Mesendoderm (in vitro differentiated cells): ENCODE measurements at regions not wholly inside any gene's neighbourhood (a gene's known extent, or its start where the extent isn't known, plus 50 kb on each side); places are given as distances from the start of the nearest gene placed in this dataset.

Source experiments
- DNase-seq: peaks from one replicate; pipeline ENCODE4 v3.0.0; 2013
- H2AK5ac ChIP-seq: 2 replicates; pipeline ENCODE4 v1.6.1; 2013; ENCODE audit warnings: low read length, inconsistent platforms
- H2BK120ac ChIP-seq: 2 replicates; pipeline ENCODE4 v1.6.1; 2013; ENCODE audit warnings: low read depth, mild to moderate bottlenecking, low read length, moderate library complexity, mixed read lengths
- H2BK15ac ChIP-seq: replicated peaks from 2 replicates; pipeline ENCODE4 v1.6.1; 2013; ENCODE audit warnings: low read depth, mild to moderate bottlenecking, moderate library complexity
- H2BK5ac ChIP-seq: 2 replicates; pipeline ENCODE4 v1.6.1; 2013; ENCODE audit warnings: low read length, inconsistent platforms
- H3K18ac ChIP-seq: 2 replicates; pipeline ENCODE4 v1.6.1; 2013; ENCODE audit warnings: mild to moderate bottlenecking, low read length, mixed read lengths
- H3K23ac ChIP-seq: one replicate; pipeline ENCODE4 v1.6.1; 2013; ENCODE audit warnings: low read length
- H3K27ac ChIP-seq: 2 replicates; pipeline ENCODE4 v1.5.1; 2013; ENCODE audit warnings: low read depth, mild to moderate bottlenecking, inconsistent platforms, low read length, moderate library complexity
- H3K27me3 ChIP-seq: 2 replicates; pipeline ENCODE4 v1.6.1; 2013; ENCODE audit warnings: low read length, control low read depth, mild to moderate bottlenecking, inconsistent platforms; ENCODE audit not compliant: insufficient read depth, poor library complexity
- H3K36me3 ChIP-seq: 2 replicates; pipeline ENCODE4 v1.6.1; 2013; ENCODE audit warnings: low read length, inconsistent platforms; ENCODE audit not compliant: control insufficient read depth, insufficient read depth
- H3K4ac ChIP-seq: one replicate; pipeline ENCODE4 v1.6.1; 2013; ENCODE audit warnings: low read depth, mild to moderate bottlenecking, low read length, moderate library complexity
- H3K4me1 ChIP-seq: 2 replicates; pipeline ENCODE4 v1.6.1; 2013; ENCODE audit warnings: low read depth, low read length, inconsistent platforms; ENCODE audit not compliant: control insufficient read depth
- H3K4me2 ChIP-seq: 2 replicates; pipeline ENCODE4 v1.6.1; 2013; ENCODE audit warnings: low read length
- H3K4me3 ChIP-seq: 2 replicates; pipeline ENCODE4 v1.5.1; 2013; ENCODE audit warnings: mild to moderate bottlenecking, low read length
- H3K56ac ChIP-seq: one replicate; pipeline ENCODE4 v1.6.1; 2013; ENCODE audit warnings: low read length
- H3K79me1 ChIP-seq: 2 replicates; pipeline ENCODE4 v1.6.1; 2013; ENCODE audit warnings: low read length, inconsistent platforms
- H3K79me2 ChIP-seq: 2 replicates; pipeline ENCODE4 v1.6.1; 2013; ENCODE audit warnings: mild to moderate bottlenecking, low read length; ENCODE audit not compliant: control insufficient read depth, insufficient read depth
- H3K9ac ChIP-seq: 2 replicates; pipeline ENCODE4 v1.6.1; 2013; ENCODE audit warnings: low read length, inconsistent platforms
- H4K5ac ChIP-seq: one replicate; pipeline ENCODE4 v1.6.1; 2013; ENCODE audit warnings: low read length
- H4K8ac ChIP-seq: one replicate; pipeline ENCODE4 v1.6.1; 2013; ENCODE audit warnings: low read depth, mild to moderate bottlenecking, control low read depth, low read length, moderate library complexity
- WGBS: extraction: QIAGEN DNeasy Blood & Tissue Kit; methylation state at CpG from one replicate; pipeline ENCODE4 v1.1.7; 2013; ENCODE audit warnings: low lambda C conversion rate, missing lambda C conversion rate; ENCODE audit not compliant: insufficient coverage; ENCODE audit errors: extremely low coverage; 5-methylcytosine and 5-hydroxymethylcytosine counted together

DNA sequence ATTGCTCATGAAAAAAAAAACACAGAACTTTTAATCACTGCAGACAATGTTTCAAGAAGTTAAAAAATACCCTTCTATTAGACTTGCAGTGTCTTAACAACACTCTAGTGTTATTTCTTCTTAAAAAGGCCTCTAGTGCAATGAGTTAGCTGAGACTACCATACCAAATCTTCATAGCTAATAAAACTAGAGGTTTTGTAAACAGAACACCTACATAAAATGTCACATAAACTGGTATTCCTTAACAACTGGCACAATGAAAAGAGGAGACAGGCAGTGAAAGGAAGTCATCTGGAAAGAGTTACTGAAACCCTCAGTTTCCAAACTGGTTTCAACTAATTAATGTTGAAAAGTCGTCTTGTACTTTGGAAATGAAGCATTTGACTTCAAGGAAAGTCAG, 394.2 kb upstream of the PMFBP1 start:
- H3K23ac ChIP-seq: no peak overlapping the region
- H4K5ac ChIP-seq: no peak overlapping the region
- no peaks in the 10 kb centered on the region for H3K79me2 ChIP-seq
- H2BK120ac ChIP-seq: no peak overlapping the region
- H2BK15ac ChIP-seq: no peak overlapping the region
- H3K4me1 ChIP-seq: no peaks in the 10 kb centered on the region
- H3K27me3 ChIP-seq: no peaks in the 10 kb centered on the region
- no peak overlapping the region for H3K27ac ChIP-seq
- no peaks in the 10 kb centered on the region for H3K79me1 ChIP-seq
- H3K56ac ChIP-seq: no peak overlapping the region
- H3K9ac ChIP-seq: no peak overlapping the region
- no peak overlapping the region for H2BK5ac ChIP-seq
- H3K18ac ChIP-seq: no peak overlapping the region
- WGBS: no CpG with 5 or more reads among the region's 1 CpG
- no peak overlapping the region for H4K8ac ChIP-seq
- no peak overlapping the region for H3K4me2 ChIP-seq
- no peak overlapping the region for H3K4ac ChIP-seq
- H3K4me3 ChIP-seq: no peak overlapping the region
- H2AK5ac ChIP-seq: no peak overlapping the region
- no peak for DNase-seq
- H3K36me3 ChIP-seq: no peaks in the 10 kb centered on the region

DNA sequence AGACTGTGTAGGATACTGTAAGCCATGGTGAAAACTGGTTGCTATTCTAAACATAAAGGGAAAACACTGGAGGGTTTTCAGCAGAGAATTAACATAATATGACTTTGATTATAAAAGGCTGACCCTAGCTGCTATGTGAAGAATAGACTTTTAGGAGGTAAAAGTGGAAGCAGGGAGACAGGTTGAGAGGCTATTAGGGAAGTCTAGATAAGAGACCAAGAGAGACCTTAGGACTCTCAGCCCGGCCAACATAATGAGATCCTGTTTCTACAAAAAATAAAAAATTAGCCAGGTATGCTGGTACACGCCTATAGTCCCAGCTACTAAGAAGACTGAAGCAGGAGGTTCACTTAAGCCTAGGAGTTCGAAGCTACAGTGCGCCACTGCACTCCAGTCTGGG, 393.2 kb upstream of the PMFBP1 start:
- no peaks in the 10 kb centered on the region for H3K79me1 ChIP-seq
- WGBS: no CpG with 5 or more reads among the region's 4 CpGs
- no peak overlapping the region for H3K9ac ChIP-seq
- H3K23ac ChIP-seq: no peak overlapping the region
- no peak overlapping the region for H3K4me2 ChIP-seq
- H4K8ac ChIP-seq: no peak overlapping the region
- H3K79me2 ChIP-seq: no peaks in the 10 kb centered on the region
- no peak overlapping the region for H3K4me3 ChIP-seq
- H2BK15ac ChIP-seq: no peak overlapping the region
- H3K4me1 ChIP-seq: no peaks in the 10 kb centered on the region
- H2AK5ac ChIP-seq: no peak overlapping the region
- no peak overlapping the region for H3K18ac ChIP-seq
- no peak for DNase-seq
- no peaks in the 10 kb centered on the region for H3K27me3 ChIP-seq
- no peak overlapping the region for H2BK5ac ChIP-seq
- H3K4ac ChIP-seq: no peak overlapping the region
- H2BK120ac ChIP-seq: no peak overlapping the region
- no peaks in the 10 kb centered on the region for H3K36me3 ChIP-seq
- no peak overlapping the region for H3K56ac ChIP-seq
- H4K5ac ChIP-seq: no peak overlapping the region
- H3K27ac ChIP-seq: no peak overlapping the region

DNA sequence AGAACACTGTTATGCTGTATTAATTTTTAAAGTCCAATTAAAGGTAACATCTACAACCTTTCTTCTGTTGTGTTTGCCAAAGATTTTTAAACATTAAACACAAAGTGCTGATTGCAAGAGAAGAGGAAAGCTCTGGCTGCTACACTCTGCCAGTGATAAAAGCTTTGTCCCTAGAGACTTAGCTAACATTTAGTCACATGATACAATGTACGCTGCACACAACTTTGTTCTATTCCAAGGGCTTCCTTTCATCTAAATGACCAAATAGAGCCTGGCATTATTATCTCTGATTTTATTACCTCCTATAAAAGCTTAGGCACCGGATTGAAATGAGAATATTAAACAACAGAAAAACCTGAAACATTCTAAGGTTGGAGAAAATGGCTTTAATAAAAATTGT, 388.7 kb upstream of the PMFBP1 start:
- Histone ChIP-seq H2AK5ac (no peak overlapping the region), H3K36me3 (no peaks in the 10 kb centered on the region), H4K5ac (no peak overlapping the region), H3K9ac (no peak overlapping the region), H3K79me2 (no peaks in the 10 kb centered on the region), H3K4me1 (no peaks in the 10 kb centered on the region), H3K4me2 (no peak overlapping the region), H3K18ac (no peak overlapping the region), H2BK120ac (no peak overlapping the region), H3K56ac (no peak overlapping the region), H4K8ac (no peak overlapping the region), H3K23ac (no peak overlapping the region), H3K79me1 (no peaks in the 10 kb centered on the region), H3K4ac (no peak overlapping the region), H2BK5ac (no peak overlapping the region), H3K27me3 (no peaks in the 10 kb centered on the region), H3K4me3 (no peak overlapping the region), H3K27ac (no peak overlapping the region), H2BK15ac (no peak overlapping the region)
- no peak for DNase-seq
- WGBS: no CpG with 5 or more reads among the region's 2 CpGs

DNA sequence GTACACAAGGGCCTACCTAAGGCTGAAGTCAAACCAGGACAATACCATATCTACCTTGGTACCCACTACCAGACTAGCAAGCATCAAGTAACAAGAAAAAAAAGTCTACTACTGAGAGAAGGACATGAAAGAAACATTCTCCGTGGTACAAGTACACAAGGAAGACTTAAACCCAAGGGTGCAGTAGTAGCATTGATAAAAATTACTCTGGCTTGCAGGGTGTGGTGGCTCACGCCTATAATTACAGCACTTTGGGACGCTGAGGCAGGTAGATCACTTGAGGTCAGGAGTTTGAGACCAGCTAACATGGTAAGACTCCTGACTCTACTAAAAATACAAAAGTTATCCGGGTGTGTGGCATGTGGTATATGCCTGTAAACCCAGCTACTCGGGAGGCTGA, 386.5 kb upstream of the PMFBP1 start:
- H3K23ac ChIP-seq: no peak overlapping the region
- no peaks in the 10 kb centered on the region for H3K79me2 ChIP-seq
- H3K36me3 ChIP-seq: no peaks in the 10 kb centered on the region
- H3K4me3 ChIP-seq: no peak overlapping the region
- H3K79me1 ChIP-seq: no peaks in the 10 kb centered on the region
- no peak overlapping the region for H4K8ac ChIP-seq
- H3K27ac ChIP-seq: no peak overlapping the region
- no peak overlapping the region for H2BK15ac ChIP-seq
- no peak overlapping the region for H3K4me2 ChIP-seq
- no peak overlapping the region for H4K5ac ChIP-seq
- H3K9ac ChIP-seq: no peak overlapping the region
- no peak overlapping the region for H2BK120ac ChIP-seq
- DNase-seq: no peak
- no peak overlapping the region for H2AK5ac ChIP-seq
- H3K4ac ChIP-seq: no peak overlapping the region
- no CpG with 5 or more reads among the region's 5 CpGs for WGBS
- H2BK5ac ChIP-seq: no peak overlapping the region
- no peak overlapping the region for H3K56ac ChIP-seq
- no peaks in the 10 kb centered on the region for H3K4me1 ChIP-seq
- no peak overlapping the region for H3K18ac ChIP-seq
- no peaks in the 10 kb centered on the region for H3K27me3 ChIP-seq

DNA sequence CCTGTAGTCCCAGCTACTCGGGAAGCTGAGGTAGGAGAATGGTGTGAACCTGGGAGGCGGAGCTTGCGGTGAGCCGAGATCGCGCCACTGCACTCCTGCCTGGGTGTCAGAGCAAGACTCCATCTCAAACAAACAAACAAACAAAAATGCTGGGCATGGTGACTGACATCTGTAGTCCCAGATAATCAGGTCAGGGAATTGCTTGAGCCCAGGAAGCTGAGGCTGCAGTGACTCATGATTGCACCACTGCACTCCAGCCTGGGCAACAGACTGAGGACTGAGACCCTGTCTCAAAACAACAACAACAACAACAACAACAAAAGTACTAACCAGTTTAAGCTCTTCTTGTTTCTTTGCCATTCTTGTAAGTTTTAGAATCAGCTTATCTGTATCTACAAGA, 383.0 kb upstream of the PMFBP1 start:
- H3K79me2 ChIP-seq: no peaks in the 10 kb centered on the region
- no peaks in the 10 kb centered on the region for H3K79me1 ChIP-seq
- no peaks in the 10 kb centered on the region for H3K4me1 ChIP-seq
- H3K4ac ChIP-seq: no peak overlapping the region
- H3K23ac ChIP-seq: no peak overlapping the region
- no CpG with 5 or more reads among the region's 6 CpGs for WGBS
- H3K36me3 ChIP-seq: no peaks in the 10 kb centered on the region
- H2AK5ac ChIP-seq: no peak overlapping the region
- DNase-seq: peak; percentile 18
- H4K8ac ChIP-seq: no peak overlapping the region
- H3K4me2 ChIP-seq: no peak overlapping the region
- no peak overlapping the region for H3K18ac ChIP-seq
- no peak overlapping the region for H3K9ac ChIP-seq
- no peak overlapping the region for H2BK120ac ChIP-seq
- no peak overlapping the region for H3K4me3 ChIP-seq
- H3K27me3 ChIP-seq: no peaks in the 10 kb centered on the region
- H3K27ac ChIP-seq: no peak overlapping the region
- no peak overlapping the region for H2BK15ac ChIP-seq
- H3K56ac ChIP-seq: no peak overlapping the region
- H4K5ac ChIP-seq: no peak overlapping the region
- no peak overlapping the region for H2BK5ac ChIP-seq

DNA sequence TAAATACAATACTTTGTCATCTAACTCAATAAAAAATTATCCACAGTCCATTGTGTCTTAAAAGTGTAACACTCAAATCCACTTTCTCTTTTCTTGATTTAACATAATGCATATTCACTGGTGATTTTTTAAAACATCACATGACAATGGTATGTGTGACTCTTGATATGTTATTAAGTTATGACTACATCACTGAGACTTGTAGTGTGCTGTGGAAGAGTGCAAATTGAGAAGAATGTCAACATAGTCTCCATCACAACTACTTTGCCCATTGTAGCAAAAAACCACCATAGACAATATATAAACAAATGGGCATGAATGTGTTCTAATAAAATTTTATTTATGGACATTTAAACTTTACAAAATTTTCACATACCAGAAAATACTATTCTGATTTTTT, 380.7 kb upstream of the PMFBP1 start:
- no peak overlapping the region for H3K56ac ChIP-seq
- H3K4ac ChIP-seq: no peak overlapping the region
- H3K4me2 ChIP-seq: no peak overlapping the region
- H2BK15ac ChIP-seq: no peak overlapping the region
- no peak overlapping the region for H3K27ac ChIP-seq
- H2BK5ac ChIP-seq: no peak overlapping the region
- H3K18ac ChIP-seq: no peak overlapping the region
- H2AK5ac ChIP-seq: no peak overlapping the region
- H4K5ac ChIP-seq: no peak overlapping the region
- no peaks in the 10 kb centered on the region for H3K36me3 ChIP-seq
- no peaks in the 10 kb centered on the region for H3K27me3 ChIP-seq
- no peaks in the 10 kb centered on the region for H3K4me1 ChIP-seq
- no peak overlapping the region for H4K8ac ChIP-seq
- no peaks in the 10 kb centered on the region for H3K79me2 ChIP-seq
- no peak overlapping the region for H3K4me3 ChIP-seq
- no peak overlapping the region for H3K9ac ChIP-seq
- H3K23ac ChIP-seq: no peak overlapping the region
- H3K79me1 ChIP-seq: no peaks in the 10 kb centered on the region
- DNase-seq: no peak
- no peak overlapping the region for H2BK120ac ChIP-seq
